ENCODE measurements at regions not wholly inside any gene's neighbourhood (a gene's known extent, or its start where the extent isn't known, plus 50 kb on each side); places are given as distances from the start of the nearest gene placed in this dataset.

DNA sequence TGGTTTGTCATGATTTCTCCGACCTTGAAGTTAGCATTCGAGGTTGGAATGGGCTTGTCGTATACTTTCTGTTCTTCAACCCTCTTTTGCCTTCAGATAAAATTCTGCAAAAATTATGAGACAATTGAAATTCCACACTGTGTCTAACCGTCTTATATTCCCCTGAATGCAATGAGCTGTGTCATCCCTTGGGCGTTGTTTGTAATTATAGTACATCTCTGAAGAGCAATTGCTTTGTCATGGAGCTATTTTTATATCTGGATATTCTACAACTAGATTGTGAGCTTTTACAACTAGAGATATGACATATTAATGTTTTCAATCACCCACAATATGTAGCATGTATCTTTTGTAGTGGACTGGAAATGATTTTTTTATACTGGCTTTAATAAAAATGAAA, 631.8 kb upstream of the SLC10A2 start:
- TF ChIP-seq POLR2AphosphoS5 (IDR thresholded peaks at IDR 0.05; ENCODE audit: low read depth, low read length) = no peak
- TF ChIP-seq POLR2A (IDR thresholded peaks at IDR 0.05; ENCODE audit: low read depth, low read length) = no peak

Data from GM12892 (cell line).